ENCODE measurements at regions not wholly inside any gene's neighbourhood (a gene's known extent, or its start where the extent isn't known, plus 50 kb on each side); places are given as distances from the start of the nearest gene placed in this dataset.

DNA sequence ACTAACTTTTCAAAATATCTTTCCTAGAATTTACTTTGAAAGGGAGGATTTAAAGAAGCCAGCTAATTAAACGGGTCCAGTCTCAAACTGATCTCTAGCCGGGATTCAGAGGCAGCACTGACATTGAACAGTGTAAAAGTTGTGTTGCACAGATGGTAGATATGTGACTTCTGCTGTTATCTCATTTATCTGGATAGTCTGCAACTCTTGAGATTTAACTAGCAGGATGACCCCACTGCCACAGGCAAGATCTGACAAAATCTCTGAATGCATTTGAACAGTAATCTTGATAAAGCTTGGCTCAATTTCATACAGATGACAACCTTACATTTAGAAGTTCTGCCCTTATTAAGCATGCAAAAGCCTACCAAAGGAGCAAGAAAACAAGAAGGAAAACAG lies 138.0 kb upstream of the CPNE8 start (continued):
- TF ChIP-seq KDM5A (IDR thresholded peaks at IDR 0.05; ENCODE audit: low read length): no peak
- TF ChIP-seq SIRT6 (IDR thresholded peaks at IDR 0.05; ENCODE audit: low read length): no peak
- TF ChIP-seq ZNF274 (IDR thresholded peaks at IDR 0.05; ENCODE audit: borderline replicate concordance, extremely low read depth, low read length): no peak
- no peak for TF ChIP-seq CTCF (IDR thresholded peaks at IDR 0.05; ENCODE audit: control extremely low read depth in 1 of 3, insufficient read depth in 1 of 3, low read depth in 1 of 3, low read length in 3 of 3)
- TF ChIP-seq EGR1 (IDR thresholded peaks at IDR 0.05; ENCODE audit: borderline replicate concordance, low read depth, low read length): no peak
- no peak for TF ChIP-seq CREB1 (IDR thresholded peaks at IDR 0.05)
